DLD1 (cell line): ENCODE measurements at regions not wholly inside any gene's neighbourhood (a gene's known extent, or its start where the extent isn't known, plus 50 kb on each side); places are given as distances from the start of the nearest gene placed in this dataset.
"Not testable (repeated sequence)": the region's sequence is repeated elsewhere in the genome, so short reads cannot be mapped to it uniquely, and the experiment has no call there.

Experiments
- in situ Hi-C: cut with HindIII; loops from 2 replicates; pipeline ENCODE4 v1.10.0; 2017; ENCODE audit warnings: low sequenced_read_pairs

DNA sequence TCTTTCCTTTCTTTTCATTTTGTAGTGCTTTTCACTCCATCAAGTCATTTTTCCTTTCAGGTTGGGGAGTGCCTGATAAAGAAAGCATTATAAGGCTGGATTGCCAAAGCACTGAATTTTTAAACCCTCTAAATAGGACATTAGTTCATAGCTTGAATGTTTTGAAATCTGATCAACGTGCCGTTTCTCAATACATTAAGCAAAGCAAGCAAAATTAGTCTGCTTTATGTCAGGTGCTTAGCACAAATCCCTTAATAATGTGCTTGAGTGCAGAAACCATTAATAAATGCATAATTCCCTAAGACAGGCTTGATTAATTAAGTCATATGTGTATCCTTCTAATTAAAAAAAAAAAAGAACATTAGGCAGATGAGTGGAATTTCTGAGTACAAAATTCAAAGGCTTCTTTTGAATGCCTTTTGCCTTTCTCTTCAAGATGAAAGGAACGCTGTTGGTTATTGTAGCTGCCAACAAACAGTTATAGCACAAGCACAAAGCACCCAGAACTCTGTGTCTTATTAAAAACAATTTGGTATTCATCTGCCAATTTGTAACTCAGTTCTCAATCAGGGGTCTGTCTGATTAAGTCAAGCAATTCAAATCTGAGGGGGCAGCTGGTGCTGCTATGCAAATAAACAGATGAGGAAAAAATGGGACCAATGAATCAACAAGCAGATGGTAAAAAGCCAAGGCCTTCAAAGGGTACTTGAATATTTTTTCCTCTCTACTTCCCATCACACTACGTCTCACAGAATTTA lies 233.7 kb downstream of the TLE1 start:
- in situ Hi-C loops = no loop called here

DNA sequence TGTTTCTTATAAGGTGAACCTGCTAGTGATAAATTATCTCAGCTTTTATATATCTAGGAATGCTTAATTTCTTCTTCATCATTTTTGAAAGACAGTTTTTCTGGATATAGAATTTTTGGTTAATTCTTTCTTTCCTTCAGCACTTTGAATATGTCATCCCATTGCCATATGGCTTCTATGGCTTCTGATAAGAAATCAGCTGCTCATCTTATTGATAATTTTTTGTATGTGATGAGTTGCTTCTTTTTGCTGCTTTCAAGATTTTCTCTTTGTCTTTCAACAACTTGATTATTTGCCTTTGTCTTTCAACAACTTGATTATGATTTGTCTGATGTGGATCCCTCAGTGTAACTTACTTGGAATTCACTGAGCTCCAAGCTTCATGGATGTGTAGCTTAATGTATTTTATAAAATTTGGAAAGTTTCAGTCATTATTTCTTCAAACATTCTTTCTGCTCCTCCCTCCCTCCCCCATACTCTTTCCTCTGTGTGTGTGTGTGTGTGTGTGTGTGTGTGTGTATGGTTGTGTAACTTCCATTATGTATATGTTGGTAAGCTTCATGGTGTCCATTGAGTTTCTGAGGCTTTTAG lies 243.9 kb downstream of the TLE1 start:
- in situ Hi-C loops = no loop called here

- in situ Hi-C loops = no loop called here
These were observed 257.7 kb downstream of the TLE1 start for GRCh38 chr9:81431641-81432040.

DNA sequence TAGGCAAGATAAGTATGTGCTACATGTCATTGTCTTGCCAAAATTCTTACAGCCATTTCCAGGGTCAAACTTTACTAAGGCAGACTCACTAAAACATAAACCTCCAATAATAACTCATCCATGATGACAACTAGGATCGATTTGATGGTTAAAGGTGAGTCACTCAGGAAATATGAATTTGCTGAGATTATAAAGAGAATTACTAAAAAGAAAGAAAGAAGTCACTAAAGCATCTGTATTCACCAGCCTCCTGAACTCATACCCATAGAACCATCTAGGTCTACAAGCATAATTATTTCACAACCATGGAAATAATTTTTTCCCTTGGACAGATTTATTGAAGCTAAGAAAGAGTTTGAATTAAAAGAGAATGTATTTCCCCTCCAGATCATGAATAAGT lies 258.6 kb downstream of the TLE1 start:
- in situ Hi-C loops = no loop called here

GRCh38 chr9:81427870-81428269 lies 261.5 kb downstream of the TLE1 start:
- in situ Hi-C loops = no loop called here

DNA sequence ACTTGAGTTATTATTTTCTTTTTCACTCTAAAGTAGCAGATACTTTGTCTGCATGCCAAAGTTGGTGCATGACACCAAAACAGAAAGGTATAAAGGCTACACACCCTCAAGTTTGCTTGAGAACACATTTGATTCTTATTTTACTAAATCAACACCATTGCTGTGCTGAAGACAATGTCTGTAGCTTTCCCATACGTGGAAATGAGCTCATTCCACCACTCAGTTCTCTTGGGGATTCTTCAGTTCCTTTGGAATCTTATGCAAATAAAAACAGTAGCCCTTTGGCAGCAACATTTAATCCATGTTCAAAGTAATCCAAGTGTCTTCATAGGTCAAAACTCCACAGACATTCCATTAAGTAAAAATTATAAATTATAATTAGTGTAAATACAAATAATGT lies 264.9 kb downstream of the TLE1 start:
- in situ Hi-C loops = no loop called here

- in situ Hi-C loops = no loop called here
These were observed 265.6 kb downstream of the TLE1 start for GRCh38 chr9:81423589-81424326.

DNA sequence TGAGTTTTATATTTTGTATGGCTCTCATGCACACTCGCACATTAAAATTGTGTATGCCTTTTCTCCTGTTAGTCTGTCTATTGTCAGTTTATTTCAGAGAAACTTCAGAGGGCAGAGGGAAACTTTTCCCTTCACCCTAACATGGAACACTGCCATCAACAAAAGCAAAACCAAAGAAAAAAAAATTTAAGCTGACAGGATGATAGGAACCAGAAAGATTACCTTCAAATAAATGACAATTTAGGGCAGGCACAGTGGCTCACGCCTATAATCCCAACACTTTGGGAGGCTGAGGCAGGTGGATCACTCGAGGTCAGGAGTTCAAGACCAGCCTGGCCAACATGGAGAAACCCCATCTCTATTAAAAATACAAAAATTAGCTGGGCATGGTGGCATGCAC lies 268.3 kb downstream of the TLE1 start:
- in situ Hi-C loops = not testable (repeated sequence)

- in situ Hi-C loops = no loop called here
These were observed 269.3 kb downstream of the TLE1 start for GRCh38 chr9:81420024-81420423.

GRCh38 chr9:81417941-81418340 lies 271.4 kb downstream of the TLE1 start:
- in situ Hi-C loops = no loop called here

- in situ Hi-C loops = no loop called here
These were observed 272.1 kb downstream of the TLE1 start for GRCh38 chr9:81417299-81417675.

- in situ Hi-C loops = no loop called here
These were observed 272.7 kb downstream of the TLE1 start for GRCh38 chr9:81416476-81417298.

DNA sequence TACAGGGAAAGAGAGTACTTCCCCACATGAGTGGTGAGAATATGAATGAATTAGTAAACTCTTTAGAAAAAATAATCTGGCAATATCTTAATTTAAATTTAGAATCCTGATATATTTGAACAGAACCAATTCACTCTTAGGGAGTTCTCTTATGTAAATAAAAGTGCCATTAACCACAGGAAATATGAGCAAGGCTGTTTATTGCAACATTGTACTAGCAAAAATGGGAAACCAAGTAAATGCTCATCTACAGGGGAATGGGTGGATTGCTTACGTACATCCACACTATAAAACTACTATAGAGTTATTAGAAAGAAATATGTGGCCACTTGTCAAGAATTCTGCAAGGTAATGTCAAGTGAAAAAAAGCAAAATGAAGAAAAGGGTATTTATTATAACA lies 274.5 kb downstream of the TLE1 start:
- in situ Hi-C loops = no loop called here

GRCh38 chr9:81411961-81412360 lies 277.4 kb downstream of the TLE1 start:
- in situ Hi-C loops = no loop called here

GRCh38 chr9:81410201-81410600 lies 279.1 kb downstream of the TLE1 start:
- in situ Hi-C loops = no loop called here

DNA sequence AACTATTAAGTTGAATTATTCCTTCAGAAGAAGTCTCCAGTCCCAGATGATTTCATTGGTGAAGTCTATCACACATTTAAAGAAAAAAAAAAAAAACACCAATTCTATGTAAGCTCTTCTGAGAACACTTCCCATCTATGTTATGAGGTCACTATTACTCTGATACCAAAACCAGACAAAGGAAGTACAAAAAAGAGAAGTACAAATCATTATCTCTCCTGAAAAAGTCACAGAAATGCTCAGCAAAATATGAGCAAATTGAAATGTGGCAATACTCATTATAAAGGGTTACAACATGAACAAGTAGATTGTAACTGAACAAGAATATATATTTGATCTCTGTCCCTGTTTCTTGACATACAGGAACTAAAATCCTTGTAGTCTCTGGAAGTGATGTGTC lies 280.4 kb downstream of the TLE1 start:
- in situ Hi-C loops = no loop called here

DNA sequence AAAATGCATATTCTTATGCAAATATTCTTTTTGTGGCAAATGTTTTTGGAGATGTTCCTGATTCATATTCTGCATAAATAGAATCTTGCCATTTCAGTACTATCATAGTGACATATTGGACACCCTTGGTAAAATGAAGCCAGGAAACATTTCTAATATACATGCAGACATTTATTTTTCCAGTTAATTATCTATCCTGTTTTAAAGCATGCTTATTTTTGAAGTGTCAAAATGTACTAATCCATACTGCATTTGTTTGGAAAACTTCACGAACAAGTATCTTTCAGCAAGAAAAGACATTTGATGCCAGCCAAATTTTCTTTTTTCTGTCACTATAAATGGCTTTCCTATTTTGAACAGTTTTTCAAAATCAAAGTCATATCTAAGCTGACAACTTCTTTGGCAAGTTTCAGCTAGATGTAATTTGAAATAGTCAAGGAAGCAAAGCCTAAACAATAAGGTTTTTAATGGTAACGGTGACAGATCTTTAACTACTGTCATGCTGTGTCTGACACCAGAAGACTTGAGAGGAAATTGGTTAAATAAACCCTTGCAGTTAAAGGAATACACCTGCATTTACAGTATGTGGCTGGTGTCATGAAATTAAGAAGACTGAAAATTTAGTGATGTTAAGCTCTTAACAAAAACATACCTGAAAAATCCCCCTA lies 284.3 kb downstream of the TLE1 start:
- in situ Hi-C loops = no loop called here

DNA sequence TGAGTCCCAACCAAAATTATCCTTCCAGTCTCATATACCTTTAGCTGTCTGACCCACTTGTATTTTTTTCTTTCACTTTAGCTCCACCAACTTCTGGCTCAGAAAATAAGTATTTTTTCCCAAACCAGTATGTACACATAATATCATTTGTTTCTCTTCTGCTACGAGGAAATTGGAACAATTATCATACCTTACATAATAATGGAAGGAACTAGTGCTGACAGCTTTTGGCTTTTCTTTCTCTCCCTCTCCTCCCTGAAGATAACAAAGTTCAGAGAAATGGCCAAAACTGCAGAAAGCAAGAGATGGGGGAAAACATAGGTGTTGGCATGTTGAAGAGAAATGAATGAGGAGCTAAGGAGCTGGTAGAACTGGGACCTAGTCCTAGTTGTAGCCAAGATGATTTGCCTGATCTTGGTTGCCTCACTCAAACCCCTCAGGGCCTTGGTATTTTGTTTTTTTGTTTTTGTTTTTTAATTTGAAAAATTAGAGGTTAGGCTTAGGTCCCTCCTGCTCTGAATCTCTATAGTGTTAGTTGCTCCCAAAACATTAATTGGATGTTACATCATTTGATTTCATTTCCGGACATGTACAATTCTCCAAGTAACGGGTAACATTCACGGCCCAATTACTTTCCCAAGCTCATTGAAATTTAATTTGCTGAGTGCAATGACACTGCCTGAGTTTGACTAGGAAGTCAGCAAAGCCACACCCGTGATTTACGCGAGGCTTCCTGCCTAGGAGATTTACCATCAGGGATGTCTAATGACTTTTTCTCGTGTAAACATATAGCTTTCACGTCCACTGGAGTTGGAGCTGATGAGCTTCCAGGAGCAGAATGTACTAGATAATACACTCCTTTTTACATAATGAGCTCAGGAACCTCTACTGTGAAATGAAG lies 291.6 kb downstream of the TLE1 start:
- in situ Hi-C loops = no loop called here

DNA sequence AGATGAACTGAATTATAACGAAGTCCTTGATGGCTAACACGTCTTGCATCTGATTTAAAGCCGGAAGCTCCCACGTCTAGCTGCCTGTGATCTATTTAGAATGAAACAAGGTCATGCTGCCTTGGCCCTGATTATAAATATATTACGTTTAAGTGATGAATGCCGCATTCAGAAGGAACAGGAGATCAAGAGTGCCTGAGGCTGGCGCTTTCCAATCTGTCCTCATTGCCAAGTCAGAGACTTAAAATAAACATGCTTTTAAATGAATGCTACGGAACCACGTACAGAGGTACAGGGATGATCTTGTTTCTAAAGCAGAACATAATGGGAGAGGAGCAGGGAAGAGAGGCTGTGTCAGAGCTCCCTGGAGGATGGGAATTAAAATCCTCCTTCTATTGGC lies 292.8 kb downstream of the TLE1 start:
- in situ Hi-C loops = no loop called here

GRCh38 chr9:81395676-81396054 lies 293.7 kb downstream of the TLE1 start:
- in situ Hi-C loops = no loop called here
